ENCODE measurements at regions not wholly inside any gene's neighbourhood (a gene's known extent, or its start where the extent isn't known, plus 50 kb on each side); places are given as distances from the start of the nearest gene placed in this dataset.

DNA sequence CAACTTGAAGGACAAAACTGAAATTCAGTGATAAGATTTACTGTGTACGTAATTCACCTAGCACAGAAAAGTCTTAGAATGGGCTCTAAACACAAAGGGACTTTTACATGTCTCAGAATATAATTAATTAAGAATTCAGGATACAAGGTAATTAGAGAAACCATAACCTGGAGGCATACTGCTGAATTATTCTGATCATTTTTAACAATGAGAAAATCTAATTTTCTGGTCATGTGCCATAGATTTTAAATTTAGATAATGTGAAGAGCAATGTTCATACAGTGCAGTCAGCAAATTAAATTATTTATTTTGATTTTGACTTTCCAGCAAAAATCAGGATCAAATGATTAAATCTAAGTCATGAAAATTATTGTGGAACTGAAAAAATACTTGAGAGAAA is 67.0 kb upstream of the MTNR1B start:
- TF ChIP-seq, protein P1, sequence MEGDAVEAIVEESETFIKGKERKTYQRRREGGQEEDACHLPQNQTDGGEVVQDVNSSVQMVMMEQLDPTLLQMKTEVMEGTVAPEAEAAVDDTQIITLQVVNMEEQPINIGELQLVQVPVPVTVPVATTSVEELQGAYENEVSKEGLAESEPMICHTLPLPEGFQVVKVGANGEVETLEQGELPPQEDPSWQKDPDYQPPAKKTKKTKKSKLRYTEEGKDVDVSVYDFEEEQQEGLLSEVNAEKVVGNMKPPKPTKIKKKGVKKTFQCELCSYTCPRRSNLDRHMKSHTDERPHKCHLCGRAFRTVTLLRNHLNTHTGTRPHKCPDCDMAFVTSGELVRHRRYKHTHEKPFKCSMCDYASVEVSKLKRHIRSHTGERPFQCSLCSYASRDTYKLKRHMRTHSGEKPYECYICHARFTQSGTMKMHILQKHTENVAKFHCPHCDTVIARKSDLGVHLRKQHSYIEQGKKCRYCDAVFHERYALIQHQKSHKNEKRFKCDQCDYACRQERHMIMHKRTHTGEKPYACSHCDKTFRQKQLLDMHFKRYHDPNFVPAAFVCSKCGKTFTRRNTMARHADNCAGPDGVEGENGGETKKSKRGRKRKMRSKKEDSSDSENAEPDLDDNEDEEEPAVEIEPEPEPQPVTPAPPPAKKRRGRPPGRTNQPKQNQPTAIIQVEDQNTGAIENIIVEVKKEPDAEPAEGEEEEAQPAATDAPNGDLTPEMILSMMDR (conservative IDR thresholded peaks at IDR 0.05 in 1 of 2, IDR thresholded peaks at IDR 0.05 in 1 of 2; ENCODE audit: extremely low read depth in 1 of 2, insufficient read depth in 1 of 2, low read depth in 1 of 2, low read length in 2 of 2): no peak
- TF ChIP-seq EZH2 (IDR thresholded peaks at IDR 0.05; ENCODE audit: borderline replicate concordance, low read length): no peak
